ENCODE measurements at regions not wholly inside any gene's neighbourhood (a gene's known extent, or its start where the extent isn't known, plus 50 kb on each side); places are given as distances from the start of the nearest gene placed in this dataset.

DNA sequence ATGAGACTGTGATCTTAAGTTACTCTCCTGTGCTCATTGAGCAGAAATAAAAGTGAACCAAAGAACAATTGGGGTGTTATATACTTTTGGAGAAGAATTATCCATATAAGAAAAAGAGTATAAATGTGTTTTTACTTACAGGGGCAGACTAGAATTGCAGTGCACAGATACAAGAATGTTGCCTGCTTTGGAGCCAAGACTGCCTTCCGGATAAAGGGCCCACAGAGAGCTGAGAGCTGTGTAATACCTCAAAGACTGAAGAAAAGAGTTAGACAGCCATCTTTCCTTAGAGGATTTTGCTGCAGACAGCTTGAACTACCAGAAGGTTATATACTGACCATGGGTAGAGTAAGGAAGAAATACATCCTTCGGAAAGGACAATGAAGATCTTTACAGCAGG, 1235.5 kb upstream of the CITED2 start:
- no peaks in the 10 kb centered on the region for H3K4me1 ChIP-seq (ENCODE audit: low read length)
- no peak overlapping the region for H3K4me3 ChIP-seq (ENCODE audit: low read length)
- no peak overlapping the region for H3K9ac ChIP-seq (ENCODE audit: low read length)
- no peaks in the 10 kb centered on the region for H3K9me3 ChIP-seq (replicated peaks; ENCODE audit: insufficient read depth, low read length)
- no peak for DNase-seq
- no peak overlapping the region for H3K27ac ChIP-seq (ENCODE audit: low read length)
- no peaks in the 10 kb centered on the region for H3K27me3 ChIP-seq (replicated peaks; ENCODE audit: insufficient read depth, low read length)
- no peak for TF ChIP-seq EZH2 (optimal IDR thresholded peaks at IDR 0.05; ENCODE audit: low read depth, low read length)
- TF ChIP-seq CTCF (IDR thresholded peaks at IDR 0.05; ENCODE audit: low read length) = no peak
- TF ChIP-seq EZH2phosphoT487 (IDR thresholded peaks at IDR 0.05; ENCODE audit: low read length) = no peak
- no peaks in the 10 kb centered on the region for H3K36me3 ChIP-seq (replicated peaks; ENCODE audit: insufficient read depth, low read length)
- H2AFZ ChIP-seq (ENCODE audit: low read length) = no peak overlapping the region
- no peaks in the 10 kb centered on the region for H4K20me1 ChIP-seq (ENCODE audit: insufficient read depth, low read length)
- no peaks in the 10 kb centered on the region for H3F3A ChIP-seq (ENCODE audit: insufficient read depth, low read length)
- no peaks in the 10 kb centered on the region for H3K9me2 ChIP-seq (replicated peaks; ENCODE audit: insufficient read depth, low read length)
- no peaks in the 10 kb centered on the region for H3K79me2 ChIP-seq (ENCODE audit: low read length)
- H3K4me2 ChIP-seq (ENCODE audit: low read depth, low read length) = no peak overlapping the region

GRCh38 chr6:140609321-140609720, 1234.9 kb upstream of the CITED2 start:
- Histone ChIP-seq H3K4me1 (ENCODE audit: low read length) (no peaks in the 10 kb centered on the region), H3K4me2 (ENCODE audit: low read depth, low read length) (no peak overlapping the region), H3K9me3 (replicated peaks; ENCODE audit: insufficient read depth, low read length) (no peaks in the 10 kb centered on the region), H4K20me1 (ENCODE audit: insufficient read depth, low read length) (no peaks in the 10 kb centered on the region), H3K4me3 (ENCODE audit: low read length) (no peak overlapping the region), H2AFZ (ENCODE audit: low read length) (no peak overlapping the region), H3K27ac (ENCODE audit: low read length) (no peak overlapping the region), H3K27me3 (replicated peaks; ENCODE audit: insufficient read depth, low read length) (no peaks in the 10 kb centered on the region), H3F3A (ENCODE audit: insufficient read depth, low read length) (no peaks in the 10 kb centered on the region), H3K79me2 (ENCODE audit: low read length) (no peaks in the 10 kb centered on the region), H3K9me2 (replicated peaks; ENCODE audit: insufficient read depth, low read length) (no peaks in the 10 kb centered on the region), H3K9ac (ENCODE audit: low read length) (no peak overlapping the region), H3K36me3 (replicated peaks; ENCODE audit: insufficient read depth, low read length) (no peaks in the 10 kb centered on the region)
- DNase-seq = no peak
- TF ChIP-seq EZH2phosphoT487 (IDR thresholded peaks at IDR 0.05; ENCODE audit: low read length) (no peak), CTCF (IDR thresholded peaks at IDR 0.05; ENCODE audit: low read length) (no peak), EZH2 (optimal IDR thresholded peaks at IDR 0.05; ENCODE audit: low read depth, low read length) (no peak)

DNA sequence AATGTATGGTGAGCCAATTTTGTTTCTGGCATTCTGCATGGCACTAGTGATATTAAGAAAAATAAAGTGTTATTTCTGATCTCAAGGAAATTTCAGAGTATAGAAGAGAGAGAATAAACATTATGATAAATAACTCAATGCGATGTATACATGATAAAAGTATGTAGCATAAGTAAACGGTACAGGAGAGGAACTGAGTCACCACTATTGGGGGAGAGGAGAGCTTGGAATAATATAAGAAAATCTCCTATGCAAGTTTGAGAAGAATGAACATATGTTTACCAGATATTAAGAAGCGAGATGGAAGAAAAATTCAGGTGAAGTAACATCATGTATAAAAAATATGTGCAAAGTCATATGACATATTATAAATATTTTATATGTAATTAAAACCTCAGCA, 1230.3 kb upstream of the CITED2 start:
- DNase-seq = no peak
- no peaks in the 10 kb centered on the region for H3K36me3 ChIP-seq (replicated peaks; ENCODE audit: insufficient read depth, low read length)
- no peaks in the 10 kb centered on the region for H3K79me2 ChIP-seq (ENCODE audit: low read length)
- no peaks in the 10 kb centered on the region for H3K9me3 ChIP-seq (replicated peaks; ENCODE audit: insufficient read depth, low read length)
- no peak overlapping the region for H3K9ac ChIP-seq (ENCODE audit: low read length)
- H2AFZ ChIP-seq (ENCODE audit: low read length) = no peak overlapping the region
- H3K9me2 ChIP-seq (replicated peaks; ENCODE audit: insufficient read depth, low read length) = no peaks in the 10 kb centered on the region
- H3F3A ChIP-seq (ENCODE audit: insufficient read depth, low read length) = no peaks in the 10 kb centered on the region
- no peak overlapping the region for H3K27ac ChIP-seq (ENCODE audit: low read length)
- no peaks in the 10 kb centered on the region for H4K20me1 ChIP-seq (ENCODE audit: insufficient read depth, low read length)
- H3K27me3 ChIP-seq (replicated peaks; ENCODE audit: insufficient read depth, low read length) = no peaks in the 10 kb centered on the region
- no peak overlapping the region for H3K4me3 ChIP-seq (ENCODE audit: low read length)
- TF ChIP-seq EZH2 (optimal IDR thresholded peaks at IDR 0.05; ENCODE audit: low read depth, low read length) (no peak), CTCF (IDR thresholded peaks at IDR 0.05; ENCODE audit: low read length) (no peak), EZH2phosphoT487 (IDR thresholded peaks at IDR 0.05; ENCODE audit: low read length) (no peak)
- no peaks in the 10 kb centered on the region for H3K4me1 ChIP-seq (ENCODE audit: low read length)
- no peak overlapping the region for H3K4me2 ChIP-seq (ENCODE audit: low read depth, low read length)
